ENCODE measurements at regions not wholly inside any gene's neighbourhood (a gene's known extent, or its start where the extent isn't known, plus 50 kb on each side); places are given as distances from the start of the nearest gene placed in this dataset.
A peak's percentile ranks its signal among the peaks of the same experiment; 100 is the strongest.

DNA sequence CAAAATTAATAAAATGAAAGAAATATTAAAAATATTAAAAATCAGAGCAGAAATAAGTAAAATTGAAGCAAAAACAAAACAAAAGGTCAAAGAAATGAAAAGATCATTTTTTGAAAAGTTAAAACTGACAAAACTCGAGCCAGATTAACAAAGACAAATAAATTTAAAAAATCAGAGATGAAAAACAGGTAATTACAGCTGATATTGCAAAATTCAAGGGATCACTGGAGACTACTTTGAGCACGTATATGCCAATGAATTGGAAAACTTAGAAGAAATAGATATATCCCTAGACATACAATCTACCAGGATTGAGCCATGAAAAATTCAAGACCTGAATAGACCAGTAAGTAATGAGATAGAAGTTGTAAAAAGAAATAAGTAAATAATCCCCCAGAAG, 446.2 kb upstream of the EYS start:
- Histone ChIP-seq H3K79me2 (ENCODE audit: control insufficient read depth, insufficient read depth, low read length) (no peaks in the 10 kb centered on the region), H3K27ac (ENCODE audit: extremely low read depth, low read depth, low read length) (no peak overlapping the region), H3K4me3 (no peak overlapping the region), H3K9me1 (ENCODE audit: control insufficient read depth, insufficient read depth, low read length) (no peaks in the 10 kb centered on the region), H3K27me3 (ENCODE audit: control insufficient read depth in 2 of 2, insufficient read depth in 2 of 2, low read length in 2 of 2) (no peaks in the 10 kb centered on the region), H3K4me2 (ENCODE audit: insufficient read depth, low read length) (no peak overlapping the region), H3K36me3 (ENCODE audit: control insufficient read depth, insufficient read depth, low read length) (no peaks in the 10 kb centered on the region), H2AFZ (ENCODE audit: low read depth, low read length) (no peak overlapping the region), H4K20me1 (replicated peaks; ENCODE audit: control insufficient read depth, insufficient read depth, low read length) (no peaks in the 10 kb centered on the region), H3K4me1 (replicated peaks in 1 of 2; ENCODE audit: control insufficient read depth in 2 of 2, insufficient read depth in 2 of 2, low read length in 2 of 2) (no peaks in the 10 kb centered on the region), H3K9me3 (replicated peaks; ENCODE audit: control insufficient read depth, insufficient read depth, low read depth, low read length) (no peaks in the 10 kb centered on the region), H3K9ac (ENCODE audit: insufficient read depth in 1 of 2, low read depth in 2 of 2, low read length in 2 of 2) (no peak overlapping the region)
- in situ Hi-C loops (cut with MboI): no loop called here
- WGBS (ENCODE audit: insufficient coverage, low coverage, missing lambda C conversion rate): 0% methylated on average over 2 of the region's 2 CpGs
- intact Hi-C loops (cut with micrococcal nuclease): no loop called here
- POLR2A ChIA-PET: no interaction called here
- no TSS peak for BruUV-seq (replicated peaks)
- CTCF ChIA-PET (ENCODE audit: low intra/inter-chr PET ratio): no interaction called here
- FAIRE-seq: no peak
- no peak for DNase-seq (ENCODE audit: extremely low read depth in 1 of 4, low spot score in 3 of 4)
- no peak for ATAC-seq
- peak; percentile 34; the same call in 1 of the 2 replicates for TF ChIP-seq ZNF316 (IDR thresholded peaks at IDR 0.05)
- TF ChIP-seq HMGN3 (IDR thresholded peaks at IDR 0.05; ENCODE audit: borderline replicate concordance, extremely low read depth, insufficient read length, low read depth, low read length): no peak
- TF ChIP-seq RB1 (IDR thresholded peaks at IDR 0.05; ENCODE audit: low read depth): no peak
- TF ChIP-seq ETV5 (CRISPR knock-in tag; IDR thresholded peaks at IDR 0.05; ENCODE audit: low read depth): no peak

- H3K36me3 ChIP-seq (ENCODE audit: control insufficient read depth, insufficient read depth, low read length): no peaks in the 10 kb centered on the region
- no TSS peak for BruUV-seq (replicated peaks)
- H3K27ac ChIP-seq (ENCODE audit: extremely low read depth, low read depth, low read length): no peak overlapping the region
- H3K4me1 ChIP-seq (replicated peaks in 1 of 2; ENCODE audit: control insufficient read depth in 2 of 2, insufficient read depth in 2 of 2, low read length in 2 of 2): no peaks in the 10 kb centered on the region
- ChIA-PET CTCF (ENCODE audit: low intra/inter-chr PET ratio) (no interaction called here), POLR2A (no interaction called here)
- H3K79me2 ChIP-seq (ENCODE audit: control insufficient read depth, insufficient read depth, low read length): no peaks in the 10 kb centered on the region
- no peaks in the 10 kb centered on the region for H3K9me3 ChIP-seq (replicated peaks; ENCODE audit: control insufficient read depth, insufficient read depth, low read depth, low read length)
- no peak for TF ChIP-seq PHB2 (IDR thresholded peaks at IDR 0.05; ENCODE audit: low read depth)
- no peak for TF ChIP-seq STAT6 (CRISPR knock-in tag; IDR thresholded peaks at IDR 0.05)
- TF ChIP-seq ZNF3 (CRISPR knock-in tag; IDR thresholded peaks at IDR 0.05): no peak
- no peak for TF ChIP-seq ZNF146 (CRISPR knock-in tag; IDR thresholded peaks at IDR 0.05; ENCODE audit: unreplicated experiment)
- TF ChIP-seq PPARD (CRISPR knock-in tag; IDR thresholded peaks at IDR 0.05): no peak
- no peak for TF ChIP-seq SIN3A (IDR thresholded peaks at IDR 0.05; ENCODE audit: borderline replicate concordance in 2 of 2, control insufficient read depth in 1 of 2, low read depth in 2 of 2, low read length in 2 of 2)
- H4K20me1 ChIP-seq (replicated peaks; ENCODE audit: control insufficient read depth, insufficient read depth, low read length): no peaks in the 10 kb centered on the region
- no peak overlapping the region for H3K9ac ChIP-seq (ENCODE audit: insufficient read depth in 1 of 2, low read depth in 2 of 2, low read length in 2 of 2)
- intact Hi-C loops (cut with micrococcal nuclease): no loop called here
- no peak overlapping the region for H2AFZ ChIP-seq (ENCODE audit: low read depth, low read length)
- no peak for DNase-seq (ENCODE audit: extremely low read depth in 1 of 4, low spot score in 3 of 4)
- no peak for FAIRE-seq
- no peaks in the 10 kb centered on the region for H3K27me3 ChIP-seq (ENCODE audit: control insufficient read depth in 2 of 2, insufficient read depth in 2 of 2, low read length in 2 of 2)
- H3K9me1 ChIP-seq (ENCODE audit: control insufficient read depth, insufficient read depth, low read length): no peaks in the 10 kb centered on the region
- H3K4me3 ChIP-seq: no peak overlapping the region
- no peak overlapping the region for H3K4me2 ChIP-seq (ENCODE audit: insufficient read depth, low read length)
- ATAC-seq: no peak
- in situ Hi-C loops (cut with MboI): no loop called here
These were observed 442.1 kb upstream of the EYS start for GRCh38 chr6:66149132-66149531.

Measured in K562 (cell line).